Parathyroid adenoma (tissue), 2 donors: ENCODE measurements at regions not wholly inside any gene's neighbourhood (a gene's known extent, or its start where the extent isn't known, plus 50 kb on each side); places are given as distances from the start of the nearest gene placed in this dataset.

ENCODE experiments used
- H2AFZ ChIP-seq: fragments of 300-600 bp; sonication (generic); one replicate; pipeline ENCODE4 v1.7.0; 2017; ENCODE audit warnings: antibody characterized with exemption, mild to moderate bottlenecking
- H3K27ac ChIP-seq: fragments of 300-600 bp; sonication (generic); one replicate; pipeline ENCODE4 v1.7.0; 2017
- H3K27me3 ChIP-seq: fragments of 300-600 bp; sonication (generic); one replicate; pipeline ENCODE4 v1.7.0; 2017; ENCODE audit warnings: low read length; ENCODE audit not compliant: control insufficient read depth, insufficient read depth
- H3K36me3 ChIP-seq: fragments of 300-600 bp; sonication (generic); one replicate; pipeline ENCODE4 v1.7.0; 2017; ENCODE audit warnings: low read length; ENCODE audit not compliant: control insufficient read depth, insufficient read depth
- H3K4me1 ChIP-seq: fragments of 300-600 bp; sonication (generic); one replicate; pipeline ENCODE4 v1.7.0; 2017; ENCODE audit warnings: control low read depth
- H3K4me2 ChIP-seq: fragments of 300-600 bp; sonication (generic); one replicate; pipeline ENCODE4 v1.7.0; 2017; ENCODE audit warnings: low read length
- H3K4me3 ChIP-seq: fragments of 300-600 bp; sonication (generic); one replicate; pipeline ENCODE4 v1.7.0; 2017; ENCODE audit warnings: low read depth, low read length
- H3K79me2 ChIP-seq: fragments of 300-600 bp; sonication (generic); one replicate; pipeline ENCODE4 v1.7.0; 2017; ENCODE audit warnings: control low read depth
- H3K9ac ChIP-seq: fragments of 300-600 bp; sonication (generic); one replicate; pipeline ENCODE4 v1.7.0; 2017; ENCODE audit warnings: mild to moderate bottlenecking
- H3K9me3 ChIP-seq: fragments of 300-600 bp; sonication (generic); one replicate; pipeline ENCODE4 v1.7.0; 2017; ENCODE audit warnings: low read length; ENCODE audit not compliant: control insufficient read depth
- CTCF ChIP-seq: fragments of 300-600 bp; sonication (generic); IDR thresholded peaks from one replicate; pipeline ENCODE4 v1.7.0; 2017; ENCODE audit warnings: antibody characterized with exemption, mild to moderate bottlenecking
- donor health status: primary hyperparathyroidism.

DNA sequence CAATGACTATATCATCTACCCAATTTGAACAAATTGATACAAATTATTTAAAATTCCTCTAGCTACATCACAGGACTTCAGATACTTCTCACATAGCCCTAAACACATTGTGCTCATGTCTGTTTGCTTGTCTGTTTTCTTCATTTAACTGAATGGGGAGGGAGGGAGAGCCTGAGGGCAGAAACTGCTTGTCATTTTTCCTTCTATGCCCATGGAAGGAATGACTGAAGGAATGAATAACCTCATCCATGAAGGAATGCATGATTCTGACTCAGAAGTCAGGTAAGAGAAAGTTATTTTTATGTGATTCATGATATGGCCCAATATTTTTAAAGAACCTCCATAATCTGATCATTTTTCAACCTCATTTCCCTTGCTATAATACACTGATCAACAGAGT lies 418.0 kb upstream of the PITX2 start:
- Histone ChIP-seq H3K4me1 (no peaks in the 10 kb centered on the region), H3K79me2 (no peaks in the 10 kb centered on the region), H3K4me2 (no peak overlapping the region), H3K27ac (no peak overlapping the region), H3K36me3 (no peaks in the 10 kb centered on the region), H3K9ac (no peak overlapping the region), H3K9me3 (no peaks in the 10 kb centered on the region), H3K4me3 (no peak overlapping the region), H3K27me3 (no peaks in the 10 kb centered on the region), H2AFZ (no peak overlapping the region)
- no peak for TF ChIP-seq CTCF

DNA sequence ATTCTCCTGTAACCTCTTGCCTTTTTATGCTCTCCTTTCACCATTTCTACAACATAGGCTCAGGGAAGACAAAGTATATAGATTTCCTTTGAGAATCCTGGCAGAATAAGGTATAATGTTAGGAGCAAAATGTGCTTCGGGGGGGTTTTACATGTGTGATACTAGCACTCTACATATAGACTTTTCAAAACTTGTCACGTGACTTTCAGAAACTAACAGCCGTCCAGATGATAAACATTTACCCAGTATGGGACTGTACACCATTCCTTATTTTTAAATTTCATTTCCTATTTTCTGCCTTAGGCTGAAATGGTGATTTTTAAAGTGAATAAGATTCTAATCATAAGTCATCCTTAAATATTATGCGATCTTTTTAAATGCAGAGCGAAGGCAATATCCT lies 420.4 kb upstream of the PITX2 start:
- Histone ChIP-seq H3K4me3 (no peak overlapping the region), H3K4me1 (no peaks in the 10 kb centered on the region), H3K79me2 (no peaks in the 10 kb centered on the region), H3K9ac (no peak overlapping the region), H3K27me3 (no peaks in the 10 kb centered on the region), H3K4me2 (no peak overlapping the region), H3K36me3 (no peaks in the 10 kb centered on the region), H3K9me3 (no peaks in the 10 kb centered on the region), H2AFZ (no peak overlapping the region), H3K27ac (no peak overlapping the region)
- TF ChIP-seq CTCF = no peak

GRCh38 chr4:111045992-111046391 lies 423.1 kb upstream of the PITX2 start:
- no peaks in the 10 kb centered on the region for H3K27me3 ChIP-seq
- H3K36me3 ChIP-seq = no peaks in the 10 kb centered on the region
- no peak overlapping the region for H3K9ac ChIP-seq
- TF ChIP-seq CTCF = no peak
- H3K4me3 ChIP-seq = no peak overlapping the region
- H3K9me3 ChIP-seq = no peaks in the 10 kb centered on the region
- H3K4me2 ChIP-seq = no peak overlapping the region
- H2AFZ ChIP-seq = no peak overlapping the region
- no peak overlapping the region for H3K27ac ChIP-seq
- H3K79me2 ChIP-seq = no peaks in the 10 kb centered on the region
- H3K4me1 ChIP-seq = no peaks in the 10 kb centered on the region

GRCh38 chr4:111046811-111047210 lies 423.9 kb upstream of the PITX2 start:
- no peaks in the 10 kb centered on the region for H3K4me1 ChIP-seq
- H3K9ac ChIP-seq = no peak overlapping the region
- H3K27me3 ChIP-seq = no peaks in the 10 kb centered on the region
- H3K4me2 ChIP-seq = no peak overlapping the region
- H3K9me3 ChIP-seq = no peaks in the 10 kb centered on the region
- no peak overlapping the region for H2AFZ ChIP-seq
- TF ChIP-seq CTCF = no peak
- no peak overlapping the region for H3K4me3 ChIP-seq
- H3K27ac ChIP-seq = no peak overlapping the region
- no peaks in the 10 kb centered on the region for H3K79me2 ChIP-seq
- H3K36me3 ChIP-seq = no peaks in the 10 kb centered on the region

- Histone ChIP-seq H3K9ac (no peak overlapping the region), H3K9me3 (no peaks in the 10 kb centered on the region), H3K4me2 (no peak overlapping the region), H3K79me2 (no peaks in the 10 kb centered on the region), H3K36me3 (no peaks in the 10 kb centered on the region), H2AFZ (no peak overlapping the region), H3K4me1 (no peaks in the 10 kb centered on the region), H3K27me3 (no peaks in the 10 kb centered on the region), H3K27ac (no peak overlapping the region), H3K4me3 (no peak overlapping the region)
- TF ChIP-seq CTCF = no peak
Observed at GRCh38 chr4:111048316-111048715, 425.4 kb upstream of the PITX2 start.
